DND-41 (cell line): ENCODE measurements at regions not wholly inside any gene's neighbourhood (a gene's known extent, or its start where the extent isn't known, plus 50 kb on each side); places are given as distances from the start of the nearest gene placed in this dataset.

Experiments used
- CTCF ChIP-seq: IDR thresholded peaks from 2 replicates; pipeline ENCODE4 v1.5.1; 2012; ENCODE audit warnings: borderline replicate concordance, low read length, moderate library complexity, mild to moderate bottlenecking; ENCODE audit not compliant: poor library complexity, severe bottlenecking; ENCODE audit errors: extremely low read depth
- EZH2 ChIP-seq: IDR thresholded peaks from 3 replicates; pipeline ENCODE4 v1.6.1; 2012; ENCODE audit warnings: borderline replicate concordance, low read depth, mild to moderate bottlenecking, moderate library complexity, low read length, inconsistent platforms; ENCODE audit not compliant: severe bottlenecking

- TF ChIP-seq CTCF, result no peak
- TF ChIP-seq EZH2, result no peak
These were observed 529.6 kb downstream of the SHQ1 start for GRCh38 chr3:72318504-72319193.
